GM12878 (cell line): ENCODE measurements at regions not wholly inside any gene's neighbourhood (a gene's known extent, or its start where the extent isn't known, plus 50 kb on each side); places are given as distances from the start of the nearest gene placed in this dataset.

Experiments
- ZNF207 ChIP-seq: fragments of 450-650 bp; IDR thresholded peaks from 2 replicates; pipeline ENCODE4 v1.6.1; 2014; ENCODE audit warnings: antibody characterized with exemption, mild to moderate bottlenecking, borderline replicate concordance
- TF ChIP-seq, protein P1 (sequence below), 3 experiments: IDR thresholded peaks in 2 of 3; conservative IDR thresholded peaks in 1 of 3; 2 replicates each; pipeline ENCODE4 v1.5.1; 2011; ENCODE audit warnings: low read depth in 3 of 3, low read length in 3 of 3, mild to moderate bottlenecking in 3 of 3, control low read depth in 2 of 3, moderate library complexity in 2 of 3, inconsistent platforms in 1 of 3, mixed read lengths in 1 of 3; ENCODE audit not compliant: control insufficient read depth in 2 of 3, insufficient read depth in 1 of 3; ENCODE audit errors: extremely low read depth in 1 of 3
- TF ChIP-seq, protein P2 (sequence below): fragments of 150-350 bp; IDR thresholded peaks from 2 replicates; pipeline ENCODE4 v1.6.1; 2016; ENCODE audit warnings: low read depth, low read length

DNA sequence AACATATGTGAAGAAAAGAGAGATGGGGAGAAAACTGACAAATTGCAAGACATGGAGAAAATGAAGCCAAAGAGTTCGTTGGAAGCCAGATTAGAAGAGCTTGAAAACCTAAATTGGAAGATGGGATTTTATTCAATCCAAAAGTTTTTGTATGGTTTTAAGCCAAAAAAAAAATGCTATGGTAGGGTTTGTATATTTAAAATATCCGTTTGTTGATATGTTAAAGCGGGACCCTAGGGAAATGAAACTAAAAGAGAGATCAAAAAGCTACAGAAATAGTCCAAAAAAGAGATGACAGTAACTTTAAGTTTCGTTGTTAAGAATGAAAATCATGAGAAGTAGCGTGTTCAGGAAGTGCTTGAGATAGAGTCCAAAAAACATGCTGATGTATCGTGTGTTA lies 617.7 kb upstream of the ADGRL2 start:
- no peak for TF ChIP-seq ZNF207
- TF ChIP-seq, protein P1, sequence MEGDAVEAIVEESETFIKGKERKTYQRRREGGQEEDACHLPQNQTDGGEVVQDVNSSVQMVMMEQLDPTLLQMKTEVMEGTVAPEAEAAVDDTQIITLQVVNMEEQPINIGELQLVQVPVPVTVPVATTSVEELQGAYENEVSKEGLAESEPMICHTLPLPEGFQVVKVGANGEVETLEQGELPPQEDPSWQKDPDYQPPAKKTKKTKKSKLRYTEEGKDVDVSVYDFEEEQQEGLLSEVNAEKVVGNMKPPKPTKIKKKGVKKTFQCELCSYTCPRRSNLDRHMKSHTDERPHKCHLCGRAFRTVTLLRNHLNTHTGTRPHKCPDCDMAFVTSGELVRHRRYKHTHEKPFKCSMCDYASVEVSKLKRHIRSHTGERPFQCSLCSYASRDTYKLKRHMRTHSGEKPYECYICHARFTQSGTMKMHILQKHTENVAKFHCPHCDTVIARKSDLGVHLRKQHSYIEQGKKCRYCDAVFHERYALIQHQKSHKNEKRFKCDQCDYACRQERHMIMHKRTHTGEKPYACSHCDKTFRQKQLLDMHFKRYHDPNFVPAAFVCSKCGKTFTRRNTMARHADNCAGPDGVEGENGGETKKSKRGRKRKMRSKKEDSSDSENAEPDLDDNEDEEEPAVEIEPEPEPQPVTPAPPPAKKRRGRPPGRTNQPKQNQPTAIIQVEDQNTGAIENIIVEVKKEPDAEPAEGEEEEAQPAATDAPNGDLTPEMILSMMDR (IDR thresholded peaks at IDR 0.05 in 2 of 3, conservative IDR thresholded peaks at IDR 0.05 in 1 of 3; ENCODE audit: control insufficient read depth in 2 of 3, extremely low read depth in 1 of 3, insufficient read depth in 1 of 3, low read depth in 3 of 3, low read length in 3 of 3), result no peak
- TF ChIP-seq, protein P2, sequence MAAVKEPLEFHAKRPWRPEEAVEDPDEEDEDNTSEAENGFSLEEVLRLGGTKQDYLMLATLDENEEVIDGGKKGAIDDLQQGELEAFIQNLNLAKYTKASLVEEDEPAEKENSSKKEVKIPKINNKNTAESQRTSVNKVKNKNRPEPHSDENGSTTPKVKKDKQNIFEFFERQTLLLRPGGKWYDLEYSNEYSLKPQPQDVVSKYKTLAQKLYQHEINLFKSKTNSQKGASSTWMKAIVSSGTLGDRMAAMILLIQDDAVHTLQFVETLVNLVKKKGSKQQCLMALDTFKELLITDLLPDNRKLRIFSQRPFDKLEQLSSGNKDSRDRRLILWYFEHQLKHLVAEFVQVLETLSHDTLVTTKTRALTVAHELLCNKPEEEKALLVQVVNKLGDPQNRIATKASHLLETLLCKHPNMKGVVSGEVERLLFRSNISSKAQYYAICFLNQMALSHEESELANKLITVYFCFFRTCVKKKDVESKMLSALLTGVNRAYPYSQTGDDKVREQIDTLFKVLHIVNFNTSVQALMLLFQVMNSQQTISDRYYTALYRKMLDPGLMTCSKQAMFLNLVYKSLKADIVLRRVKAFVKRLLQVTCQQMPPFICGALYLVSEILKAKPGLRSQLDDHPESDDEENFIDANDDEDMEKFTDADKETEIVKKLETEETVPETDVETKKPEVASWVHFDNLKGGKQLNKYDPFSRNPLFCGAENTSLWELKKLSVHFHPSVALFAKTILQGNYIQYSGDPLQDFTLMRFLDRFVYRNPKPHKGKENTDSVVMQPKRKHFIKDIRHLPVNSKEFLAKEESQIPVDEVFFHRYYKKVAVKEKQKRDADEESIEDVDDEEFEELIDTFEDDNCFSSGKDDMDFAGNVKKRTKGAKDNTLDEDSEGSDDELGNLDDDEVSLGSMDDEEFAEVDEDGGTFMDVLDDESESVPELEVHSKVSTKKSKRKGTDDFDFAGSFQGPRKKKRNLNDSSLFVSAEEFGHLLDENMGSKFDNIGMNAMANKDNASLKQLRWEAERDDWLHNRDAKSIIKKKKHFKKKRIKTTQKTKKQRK, result no peak
